Calu3 (cell line): ENCODE measurements at regions not wholly inside any gene's neighbourhood (a gene's known extent, or its start where the extent isn't known, plus 50 kb on each side); places are given as distances from the start of the nearest gene placed in this dataset.
"Not testable (repeated sequence)": the region's sequence is repeated elsewhere in the genome, so short reads cannot be mapped to it uniquely, and the experiment has no call there.

ENCODE experiments used
- BruUV-seq: library from RNA; stranded (reverse); fragments of 400-500 nt; replicated peaks from 2 replicates; lab custom pipeline; 2021; lab: Mats Ljungman, UMichigan
- CTCF ChIA-PET: fragments of 300-600 bp; sonication (Branson Sonifier 250); formaldehyde crosslinking; loops from one replicate; lab custom pipeline; 2022; ENCODE audit warnings: antibody characterized with exemption; lab: Charles Lee
- DNase-seq: peaks from one replicate; pipeline ENCODE4 v3.0.0; 2022
- H3K27ac Mint-ChIP-seq: one replicate; pipeline ENCODE4 v1.8.0; 2022; ENCODE audit warnings: mixed read lengths; ENCODE audit not compliant: unreplicated experiment
- H3K27me3 Mint-ChIP-seq: one replicate; pipeline ENCODE4 v1.8.0; 2022; ENCODE audit warnings: mixed read lengths; ENCODE audit not compliant: unreplicated experiment
- H3K36me3 Mint-ChIP-seq: one replicate; pipeline ENCODE4 v1.8.0; 2022; ENCODE audit warnings: mild to moderate bottlenecking, moderate library complexity, mixed read lengths; ENCODE audit not compliant: insufficient read depth, unreplicated experiment
- H3K4me1 Mint-ChIP-seq: one replicate; pipeline ENCODE4 v1.8.0; 2022; ENCODE audit warnings: mild to moderate bottlenecking, low read depth, mixed read lengths; ENCODE audit not compliant: unreplicated experiment
- H3K4me3 Mint-ChIP-seq: one replicate; pipeline ENCODE4 v1.8.0; 2022; ENCODE audit warnings: mild to moderate bottlenecking, low read depth, moderate library complexity, mixed read lengths; ENCODE audit not compliant: unreplicated experiment
- H3K9me3 Mint-ChIP-seq: one replicate; pipeline ENCODE4 v1.8.0; 2022; ENCODE audit warnings: low read depth, mixed read lengths; ENCODE audit not compliant: unreplicated experiment
- CTCF ChIP-seq: fragments of 200-600 bp; IDR thresholded peaks from one replicate; pipeline ENCODE4 v1.8.0; 2022; ENCODE audit warnings: antibody characterized with exemption; ENCODE audit not compliant: unreplicated experiment
- intact Hi-C: fragments of 100-400 bp; cut with micrococcal nuclease; formaldehyde crosslinking; loops from one replicate; pipeline ENCODE4 v1.10.0; 2022; ENCODE audit not compliant: unreplicated experiment

DNA sequence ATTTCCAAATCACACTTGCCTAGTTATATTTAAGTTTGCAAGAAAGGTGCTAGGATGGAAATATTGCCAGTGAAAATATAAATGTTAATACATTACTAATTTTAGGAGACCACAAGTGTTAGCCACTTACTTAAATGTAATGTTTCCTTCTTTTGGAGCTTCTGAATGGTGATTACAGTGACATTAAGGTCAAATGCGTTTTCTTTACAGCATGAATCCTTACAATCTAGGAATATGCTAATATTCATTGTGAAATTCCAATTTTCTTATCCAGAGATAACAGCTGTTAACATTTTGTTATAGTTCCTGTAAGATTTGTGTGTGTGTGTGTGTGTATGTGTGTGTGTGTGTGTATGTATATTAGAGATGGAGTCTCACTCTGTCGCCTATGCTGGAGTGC is 70.2 kb upstream of the NUDT6 start:
- H3K36me3 Mint-ChIP-seq: no peaks in the 10 kb centered on the region
- intact Hi-C loops: no loop called here
- no peak overlapping the region for H3K4me3 Mint-ChIP-seq
- BruUV-seq: no TSS peak
- H3K27me3 Mint-ChIP-seq: no peaks in the 10 kb centered on the region
- H3K4me1 Mint-ChIP-seq: no peaks in the 10 kb centered on the region
- no peak overlapping the region for H3K27ac Mint-ChIP-seq
- DNase-seq: no peak
- CTCF ChIA-PET: no interaction called here
- H3K9me3 Mint-ChIP-seq: peaks cover 5% of the 10 kb centered on the region
- no peak for TF ChIP-seq CTCF

- intact Hi-C loops: no loop called here
- H3K4me1 Mint-ChIP-seq: no peaks in the 10 kb centered on the region
- BruUV-seq: no TSS peak
- CTCF ChIA-PET: no interaction called here
- H3K9me3 Mint-ChIP-seq: no peaks in the 10 kb centered on the region
- no peaks in the 10 kb centered on the region for H3K27me3 Mint-ChIP-seq
- H3K36me3 Mint-ChIP-seq: no peaks in the 10 kb centered on the region
- DNase-seq: no peak
- no peak for TF ChIP-seq CTCF
- H3K4me3 Mint-ChIP-seq: no peak overlapping the region
- no peak overlapping the region for H3K27ac Mint-ChIP-seq
Observed at GRCh38 chr4:122996350-122996749, 74.0 kb upstream of the NUDT6 start.

DNA sequence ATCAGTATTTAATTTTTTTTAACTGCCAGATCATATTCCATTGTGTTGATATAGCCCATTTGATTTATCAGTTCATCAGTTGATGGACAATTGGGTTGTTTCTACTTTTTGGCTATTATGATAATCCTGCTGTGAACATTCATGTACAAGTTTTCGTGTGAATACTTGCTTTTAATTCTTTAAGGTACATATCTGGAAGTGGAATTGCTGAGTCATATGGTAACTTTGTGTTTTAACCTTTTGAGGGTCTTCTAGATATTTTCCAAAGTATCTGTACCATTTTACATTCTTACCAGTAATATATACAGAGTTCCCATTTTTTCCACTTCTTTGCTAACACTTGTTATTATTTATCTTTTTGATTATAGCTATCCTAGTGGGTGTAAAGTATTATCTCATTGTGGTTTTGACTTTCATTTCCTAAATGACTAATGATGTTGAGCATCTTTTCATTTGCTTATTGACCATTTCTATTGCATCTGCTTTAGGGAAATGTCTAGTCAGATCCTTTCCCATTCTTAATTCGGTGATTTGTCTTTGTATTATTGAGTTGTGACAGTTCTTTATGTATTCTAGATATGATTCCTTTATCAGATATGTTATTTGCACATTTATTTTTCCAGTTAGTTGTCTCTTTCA is 75.2 kb upstream of the NUDT6 start:
- Mint-ChIP-seq H3K27ac (no peak overlapping the region), H3K27me3 (no peaks in the 10 kb centered on the region), H3K4me1 (no peaks in the 10 kb centered on the region), H3K4me3 (no peak overlapping the region), H3K9me3 (no peaks in the 10 kb centered on the region), H3K36me3 (no peaks in the 10 kb centered on the region)
- TF ChIP-seq CTCF: no peak
- intact Hi-C loops: no loop called here
- CTCF ChIA-PET: no interaction called here
- DNase-seq: no peak
- no TSS peak for BruUV-seq

DNA sequence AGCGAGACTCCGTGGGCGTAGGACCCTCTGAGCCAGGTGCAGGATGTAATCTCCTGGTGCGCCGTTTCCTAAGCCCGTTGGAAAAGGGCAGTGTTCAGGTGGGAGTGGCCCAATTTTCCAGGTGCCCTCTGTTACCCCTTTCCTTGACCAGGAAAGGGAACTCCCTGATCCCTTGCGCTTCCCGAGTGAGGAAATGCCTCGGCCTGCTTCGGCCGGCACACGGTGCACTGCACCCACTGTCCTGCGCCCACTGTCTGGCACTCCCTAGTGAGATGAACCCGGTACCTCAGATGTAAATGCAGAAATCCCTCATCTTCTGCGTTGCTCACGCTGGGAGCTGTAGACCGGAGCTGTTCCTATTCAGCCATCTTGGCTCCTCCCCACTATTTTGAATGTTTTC is 81.7 kb upstream of the NUDT6 start:
- H3K27ac Mint-ChIP-seq: not testable (repeated sequence)

DNA sequence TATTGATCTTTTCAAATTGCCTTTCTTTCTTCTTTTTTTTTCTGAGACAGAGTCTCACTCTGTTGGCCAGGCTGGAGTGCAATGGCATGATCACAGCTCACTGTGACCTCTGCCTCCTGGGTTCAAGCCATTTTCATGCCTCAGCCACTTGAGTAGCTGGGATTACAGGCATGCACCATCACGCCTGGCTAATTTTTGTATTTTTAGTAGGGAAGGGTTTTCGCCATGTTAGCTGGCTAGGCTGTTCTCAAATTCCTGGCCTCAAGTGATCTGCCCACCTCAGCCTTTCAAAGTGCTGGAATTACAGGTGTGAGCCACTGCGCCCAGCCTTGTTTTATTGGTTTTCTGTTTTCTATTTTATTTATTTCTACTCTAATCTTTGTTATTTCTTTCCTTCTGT is 82.7 kb upstream of the NUDT6 start:
- BruUV-seq, DNase-seq, CTCF ChIA-PET, H3K4me3 Mint-ChIP-seq, H3K27ac Mint-ChIP-seq, H3K27me3 Mint-ChIP-seq, H3K9me3 Mint-ChIP-seq, intact Hi-C loops, H3K36me3 Mint-ChIP-seq: not testable (repeated sequence)
- peaks cover 12% of the 10 kb centered on the region for H3K4me1 Mint-ChIP-seq

More for the DNA sequence above, 81.7 kb upstream of the NUDT6 start:
- intact Hi-C loops, CTCF ChIA-PET, BruUV-seq, H3K27me3 Mint-ChIP-seq, DNase-seq, H3K36me3 Mint-ChIP-seq, H3K4me3 Mint-ChIP-seq, H3K9me3 Mint-ChIP-seq: not testable (repeated sequence)
- peaks cover 12% of the 10 kb centered on the region for H3K4me1 Mint-ChIP-seq
